ENCODE measurements at regions not wholly inside any gene's neighbourhood (a gene's known extent, or its start where the extent isn't known, plus 50 kb on each side); places are given as distances from the start of the nearest gene placed in this dataset.

GRCh38 chr2:147763861-147764260 is 81.0 kb upstream of the ACVR2A start:
- no peak overlapping the region for H3K9ac ChIP-seq (ENCODE audit: low read length)
- H3K79me2 ChIP-seq (ENCODE audit: control insufficient read depth, insufficient read depth, low read length): no peaks in the 10 kb centered on the region
- DNase-seq (no peak), ATAC-seq (ENCODE audit: low read depth) (no peak)
- intact Hi-C loops (cut with micrococcal nuclease): no loop called here
- no peaks in the 10 kb centered on the region for H3K4me1 ChIP-seq (ENCODE audit: control insufficient read depth in 2 of 2, insufficient read depth in 2 of 2, low read length in 2 of 2)
- H3K4me1 Mint-ChIP-seq: no peaks in the 10 kb centered on the region
- no peak overlapping the region for H3K4me3 ChIP-seq (ENCODE audit: control extremely low read depth in 1 of 5, extremely low read depth in 1 of 5, insufficient read depth in 1 of 5, low read depth in 2 of 5, low read length in 4 of 5)
- H3K4me3 Mint-ChIP-seq: no peak overlapping the region
- no peak overlapping the region for H3K27ac ChIP-seq (ENCODE audit: low read length in 2 of 2)
- CTCF ChIA-PET: no interaction called here
- no peak for TF ChIP-seq EZH2 (IDR thresholded peaks at IDR 0.05; ENCODE audit: borderline replicate concordance, insufficient read depth, low read depth, low read length, poor library complexity, severe bottlenecking)
- TF ChIP-seq, protein P1, sequence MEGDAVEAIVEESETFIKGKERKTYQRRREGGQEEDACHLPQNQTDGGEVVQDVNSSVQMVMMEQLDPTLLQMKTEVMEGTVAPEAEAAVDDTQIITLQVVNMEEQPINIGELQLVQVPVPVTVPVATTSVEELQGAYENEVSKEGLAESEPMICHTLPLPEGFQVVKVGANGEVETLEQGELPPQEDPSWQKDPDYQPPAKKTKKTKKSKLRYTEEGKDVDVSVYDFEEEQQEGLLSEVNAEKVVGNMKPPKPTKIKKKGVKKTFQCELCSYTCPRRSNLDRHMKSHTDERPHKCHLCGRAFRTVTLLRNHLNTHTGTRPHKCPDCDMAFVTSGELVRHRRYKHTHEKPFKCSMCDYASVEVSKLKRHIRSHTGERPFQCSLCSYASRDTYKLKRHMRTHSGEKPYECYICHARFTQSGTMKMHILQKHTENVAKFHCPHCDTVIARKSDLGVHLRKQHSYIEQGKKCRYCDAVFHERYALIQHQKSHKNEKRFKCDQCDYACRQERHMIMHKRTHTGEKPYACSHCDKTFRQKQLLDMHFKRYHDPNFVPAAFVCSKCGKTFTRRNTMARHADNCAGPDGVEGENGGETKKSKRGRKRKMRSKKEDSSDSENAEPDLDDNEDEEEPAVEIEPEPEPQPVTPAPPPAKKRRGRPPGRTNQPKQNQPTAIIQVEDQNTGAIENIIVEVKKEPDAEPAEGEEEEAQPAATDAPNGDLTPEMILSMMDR (IDR thresholded peaks at IDR 0.05): no peak
- H4K20me1 ChIP-seq (ENCODE audit: control insufficient read depth, insufficient read depth, low read length, poor library complexity, severe bottlenecking): no peaks in the 10 kb centered on the region
- H3K36me3 ChIP-seq (replicated peaks in 1 of 2; ENCODE audit: control extremely low read depth in 1 of 2, control insufficient read depth in 1 of 2, extremely low read depth in 1 of 2, insufficient read depth in 2 of 2, low read length in 1 of 2): no peaks in the 10 kb centered on the region
- H2AFZ ChIP-seq (ENCODE audit: insufficient read depth, low read depth, low read length, poor library complexity, severe bottlenecking): no peak overlapping the region
- H3K9me3 Mint-ChIP-seq (ENCODE audit: insufficient read depth): no peaks in the 10 kb centered on the region
- no peak overlapping the region for H3K27ac Mint-ChIP-seq
- H3K4me2 ChIP-seq (replicated peaks; ENCODE audit: low read depth, low read length, poor library complexity, severe bottlenecking): no peak overlapping the region
- POLR2A ChIA-PET: no interaction called here
- peaks cover 13% of the 10 kb centered on the region for H3K27me3 Mint-ChIP-seq
- H3K27me3 ChIP-seq (replicated peaks in 1 of 4; ENCODE audit: control extremely low read depth in 1 of 4, control insufficient read depth in 3 of 4, insufficient read depth in 4 of 4, low read length in 3 of 4): no peaks in the 10 kb centered on the region
- H3K9me3 ChIP-seq (ENCODE audit: control extremely low read depth in 1 of 3, control insufficient read depth in 2 of 3, insufficient read depth in 1 of 3, low read length in 2 of 3): peaks cover 0 to 7% (median 0%) of the 10 kb centered on the region in 3 donors

DNA sequence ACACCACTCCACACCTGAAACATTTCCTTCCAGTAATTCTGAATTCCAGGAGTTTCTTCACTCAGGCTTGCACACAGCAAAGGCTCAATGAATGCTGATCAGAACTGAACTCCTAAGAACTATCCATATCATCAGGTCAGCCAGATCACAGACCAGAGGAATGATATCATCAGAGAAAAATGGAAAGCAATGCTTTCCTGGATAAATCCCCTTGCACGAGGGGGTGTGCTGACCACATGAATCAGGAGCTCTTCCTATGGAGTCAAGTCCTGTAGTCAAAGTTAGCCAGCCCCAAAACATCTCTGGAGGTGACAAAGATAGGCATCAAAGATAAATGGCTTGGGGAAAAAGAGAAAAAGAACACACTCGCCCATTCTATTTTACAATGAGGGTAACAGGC is 83.8 kb upstream of the ACVR2A start:
- POLR2A ChIA-PET: no interaction called here
- no peak overlapping the region for H3K27ac ChIP-seq (ENCODE audit: low read length in 2 of 2)
- Mint-ChIP-seq H3K27me3 (peaks cover 13% of the 10 kb centered on the region), H3K9me3 (ENCODE audit: insufficient read depth) (no peaks in the 10 kb centered on the region), H3K4me3 (no peak overlapping the region), H3K4me1 (no peaks in the 10 kb centered on the region), H3K27ac (no peak overlapping the region)
- H2AFZ ChIP-seq (ENCODE audit: insufficient read depth, low read depth, low read length, poor library complexity, severe bottlenecking): no peak overlapping the region
- no peak overlapping the region for H3K4me3 ChIP-seq (ENCODE audit: control extremely low read depth in 1 of 5, extremely low read depth in 1 of 5, insufficient read depth in 1 of 5, low read depth in 2 of 5, low read length in 4 of 5)
- no peaks in the 10 kb centered on the region for H3K79me2 ChIP-seq (ENCODE audit: control insufficient read depth, insufficient read depth, low read length)
- CTCF ChIA-PET: no interaction called here
- no peak for DNase-seq
- no peaks in the 10 kb centered on the region for H3K4me1 ChIP-seq (ENCODE audit: control insufficient read depth in 2 of 2, insufficient read depth in 2 of 2, low read length in 2 of 2)
- H3K27me3 ChIP-seq (replicated peaks in 1 of 4; ENCODE audit: control extremely low read depth in 1 of 4, control insufficient read depth in 3 of 4, insufficient read depth in 4 of 4, low read length in 3 of 4): no peaks in the 10 kb centered on the region
- no peaks in the 10 kb centered on the region for H4K20me1 ChIP-seq (ENCODE audit: control insufficient read depth, insufficient read depth, low read length, poor library complexity, severe bottlenecking)
- no peak overlapping the region for H3K9ac ChIP-seq (ENCODE audit: low read length)
- intact Hi-C loops (cut with micrococcal nuclease): no loop called here
- no peaks in the 10 kb centered on the region for H3K36me3 ChIP-seq (replicated peaks in 1 of 2; ENCODE audit: control extremely low read depth in 1 of 2, control insufficient read depth in 1 of 2, extremely low read depth in 1 of 2, insufficient read depth in 2 of 2, low read length in 1 of 2)
- no peak for ATAC-seq (ENCODE audit: low read depth)
- whole genome bisulfite sequencing (ENCODE audit: insufficient coverage): 91% methylated on average over 1 of the region's 2 CpGs
- TF ChIP-seq EZH2 (IDR thresholded peaks at IDR 0.05; ENCODE audit: borderline replicate concordance, insufficient read depth, low read depth, low read length, poor library complexity, severe bottlenecking): no peak
- TF ChIP-seq, protein P1 (IDR thresholded peaks at IDR 0.05): no peak
- H3K9me3 ChIP-seq (ENCODE audit: control extremely low read depth in 1 of 3, control insufficient read depth in 2 of 3, insufficient read depth in 1 of 3, low read length in 2 of 3): no peaks in the 10 kb centered on the region
- no peak overlapping the region for H3K4me2 ChIP-seq (replicated peaks; ENCODE audit: low read depth, low read length, poor library complexity, severe bottlenecking)
